ENCODE measurements at regions not wholly inside any gene's neighbourhood (a gene's known extent, or its start where the extent isn't known, plus 50 kb on each side); places are given as distances from the start of the nearest gene placed in this dataset.
"Not testable (repeated sequence)": the region's sequence is repeated elsewhere in the genome, so short reads cannot be mapped to it uniquely, and the experiment has no call there.

DNA sequence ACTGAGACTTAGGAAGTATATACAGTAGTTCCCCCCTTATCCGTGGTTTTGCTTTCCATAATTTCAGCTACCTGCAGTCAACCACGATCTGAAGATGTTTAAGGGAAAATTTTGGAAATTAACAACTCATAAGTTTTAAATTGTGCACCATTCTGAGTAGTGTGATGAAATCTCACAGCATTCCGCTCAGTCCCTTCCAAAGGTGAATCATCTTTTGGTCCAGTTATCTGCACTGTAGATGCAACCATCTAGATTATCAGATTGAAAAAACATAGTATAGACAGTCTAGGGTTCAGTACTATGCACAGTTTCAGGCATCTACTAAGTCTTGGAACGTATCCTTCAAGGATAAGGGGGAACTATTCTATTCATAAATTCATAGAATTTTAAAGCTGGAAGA, 109.0 kb downstream of the ANXA3 start:
- no peak for DNase-seq

DNA sequence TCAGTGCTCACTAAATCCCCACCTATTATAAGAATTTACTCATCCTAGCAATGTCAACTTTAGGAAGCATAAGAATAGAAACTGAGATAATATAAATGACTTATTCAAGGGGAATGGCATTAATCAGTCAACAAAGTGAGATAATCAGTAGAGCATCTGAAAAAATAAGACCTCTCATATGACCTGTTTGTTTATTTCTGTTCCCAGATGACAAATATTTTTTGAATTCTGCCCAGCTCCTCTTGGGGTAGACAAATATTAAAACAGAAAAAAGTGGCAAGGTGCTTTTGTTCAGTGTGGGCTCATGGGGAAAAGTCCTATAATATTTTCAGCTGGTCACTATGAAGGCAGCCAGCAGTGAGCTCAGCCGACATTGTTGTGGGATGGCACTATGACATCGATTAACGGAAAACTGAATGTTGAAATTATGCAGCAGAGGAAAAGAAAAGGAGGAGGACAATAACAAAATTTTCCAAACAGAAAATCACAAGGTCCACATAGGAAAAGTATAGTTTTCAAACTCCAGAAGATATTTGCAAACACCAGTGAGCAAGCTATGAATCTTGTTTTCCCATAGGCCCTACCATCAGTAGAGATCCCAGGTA, 109.6 kb downstream of the ANXA3 start:
- DNase-seq = no peak

- DNase-seq = peak; percentile 18
Measured at GRCh38 chr4:78661921-78662521, 110.5 kb downstream of the ANXA3 start.

DNA sequence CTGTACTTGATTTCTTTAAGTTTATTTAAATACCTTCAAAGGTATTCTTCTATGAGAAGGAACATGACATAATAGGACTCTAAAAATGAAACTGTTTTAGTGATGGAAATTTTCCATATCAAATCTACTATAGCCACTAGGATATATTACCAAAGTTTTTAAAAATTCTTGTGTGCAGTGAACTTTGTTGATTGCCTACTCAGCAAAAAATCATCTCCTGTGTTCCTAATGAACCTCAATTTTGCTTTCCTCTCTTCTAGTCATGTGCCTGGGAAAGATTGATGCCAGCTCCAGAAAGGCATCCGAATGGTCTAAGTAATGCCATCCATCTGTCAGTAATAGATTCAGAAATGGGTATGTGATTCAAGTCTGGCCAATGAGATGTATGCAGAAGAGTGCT, 111.1 kb downstream of the ANXA3 start:
- no peak for DNase-seq

GRCh38 chr4:78664296-78664695, 111.9 kb upstream of the BMP2K start:
- DNase-seq = not testable (repeated sequence)

GRCh38 chr4:78665216-78665770, 110.9 kb upstream of the BMP2K start:
- no peak for DNase-seq

GRCh38 chr4:78666830-78667258, 109.3 kb upstream of the BMP2K start:
- DNase-seq = no peak

GRCh38 chr4:78667325-78667724, 108.8 kb upstream of the BMP2K start:
- DNase-seq = no peak

DNA sequence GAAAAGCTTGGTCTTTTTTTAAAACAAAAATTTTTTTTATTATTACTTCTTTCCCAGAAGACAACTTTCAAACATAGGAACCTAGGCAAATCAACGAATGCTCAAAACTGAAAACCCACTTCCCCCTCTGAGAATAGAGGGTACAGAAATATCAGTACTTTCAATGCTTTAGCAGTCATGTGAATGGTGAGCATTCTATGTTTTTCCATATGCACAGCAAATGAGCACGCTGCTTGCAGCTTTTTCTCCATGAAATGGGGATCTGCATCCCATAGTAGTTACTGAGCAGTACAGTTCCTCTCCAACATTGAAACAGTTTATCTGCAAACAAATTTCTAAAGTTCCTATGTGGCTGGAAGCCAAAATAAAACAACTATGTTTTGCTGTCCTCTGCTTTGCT, 108.4 kb upstream of the BMP2K start:
- DNase-seq = no peak

GRCh38 chr4:78669453-78669852, 106.7 kb upstream of the BMP2K start:
- no peak for DNase-seq

DNA sequence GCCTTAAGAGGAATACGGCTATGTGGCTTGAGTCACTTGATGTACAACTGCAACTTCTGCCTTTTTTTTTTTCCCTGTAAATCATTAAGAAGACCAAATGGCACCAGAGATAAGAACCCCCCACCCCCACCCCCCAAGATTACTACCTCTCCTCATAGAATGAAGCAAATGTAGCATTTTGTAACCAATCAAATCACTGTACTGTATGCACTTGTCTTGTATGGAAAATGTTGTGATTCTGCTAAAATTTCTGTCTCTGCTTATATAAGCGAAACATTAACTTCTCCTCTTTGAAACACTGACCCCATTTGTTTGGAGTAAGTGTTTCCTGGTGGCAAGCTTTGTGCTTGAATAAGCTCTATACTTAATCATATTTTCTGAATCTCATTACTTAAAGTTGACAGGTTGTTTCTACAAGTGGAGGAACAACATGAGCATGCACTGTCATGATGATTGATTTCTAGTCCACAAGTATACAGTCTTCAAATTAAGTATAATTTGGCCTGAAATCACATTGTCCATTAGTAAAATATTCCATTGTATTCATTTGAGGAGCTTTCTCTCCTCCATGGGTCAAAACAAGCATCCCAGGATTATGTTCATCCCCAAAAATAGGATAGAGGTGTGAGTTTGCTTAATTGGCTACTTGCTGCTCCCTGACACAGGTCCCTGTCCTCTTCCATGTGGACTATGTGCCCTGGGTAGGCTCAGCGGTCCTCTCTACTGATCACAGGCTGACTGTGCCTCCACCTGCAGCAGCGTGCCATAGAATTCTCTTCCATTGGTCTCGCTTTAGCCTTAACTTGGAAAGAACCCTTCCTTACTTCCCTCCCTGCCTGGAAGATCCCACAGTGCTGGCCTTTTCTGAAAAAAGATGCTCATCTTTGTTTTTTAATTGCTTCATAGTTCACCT, 104.0 kb upstream of the BMP2K start:
- DNase-seq = no peak

- no peak for DNase-seq
Measured at GRCh38 chr4:78673337-78673736, 102.8 kb upstream of the BMP2K start.

GRCh38 chr4:78675325-78675724, 100.8 kb upstream of the BMP2K start:
- DNase-seq = no peak

DNA sequence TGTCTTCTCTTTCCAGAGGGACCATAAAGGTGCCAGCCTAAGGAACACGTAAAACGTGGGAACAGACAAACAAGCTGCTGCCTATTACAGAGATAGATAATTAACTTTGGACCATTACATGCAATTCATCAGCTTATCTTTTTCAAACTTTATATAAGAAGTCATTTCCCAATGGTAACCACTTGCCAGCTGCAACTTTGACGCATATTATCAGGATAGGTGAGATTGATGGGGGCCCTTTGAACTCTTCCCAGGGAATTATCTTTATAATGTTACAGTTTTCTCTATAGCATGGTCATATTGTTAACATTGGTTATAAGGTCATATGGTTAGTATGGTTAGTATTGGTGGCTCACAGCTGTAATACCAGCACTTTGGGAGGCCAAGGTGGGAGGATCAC, 94.1 kb upstream of the BMP2K start:
- no peak for DNase-seq

GRCh38 chr4:78683352-78683751, 92.8 kb upstream of the BMP2K start:
- no peak for DNase-seq

DNA sequence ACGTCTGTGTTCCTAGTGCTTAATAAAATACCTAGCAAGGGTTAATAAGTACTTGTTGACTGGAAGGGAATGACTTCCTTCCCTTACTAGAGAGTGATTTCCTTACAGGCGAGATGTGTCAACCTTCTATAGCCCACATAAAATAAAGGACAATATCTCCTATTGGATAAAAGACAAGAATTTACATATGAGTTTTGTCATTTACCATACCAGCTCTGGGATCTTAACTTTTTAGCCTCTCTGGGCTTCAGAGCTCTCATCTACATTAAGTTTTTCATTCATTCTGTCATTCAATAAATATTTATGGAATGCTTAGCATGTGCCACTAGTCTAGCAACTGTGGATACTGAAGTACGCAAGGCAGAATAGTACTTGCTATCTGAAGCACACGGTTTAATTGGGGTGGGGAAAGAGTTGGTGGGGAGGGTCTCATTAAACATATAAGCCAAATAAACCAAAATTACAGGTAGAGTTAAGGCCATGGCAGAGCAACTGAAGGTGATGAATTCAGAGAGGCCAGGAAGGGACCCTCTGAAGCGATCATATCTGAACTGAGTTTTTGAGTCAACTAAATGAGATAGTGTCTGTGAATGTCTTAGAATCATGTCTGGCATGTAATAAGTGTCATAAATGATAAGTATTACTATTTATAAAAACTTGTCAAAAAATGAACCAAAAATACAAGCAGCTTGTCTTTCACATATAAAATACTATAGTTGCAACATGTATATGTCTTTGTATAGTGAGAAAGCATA, 91.6 kb upstream of the BMP2K start:
- DNase-seq = no peak

DNA sequence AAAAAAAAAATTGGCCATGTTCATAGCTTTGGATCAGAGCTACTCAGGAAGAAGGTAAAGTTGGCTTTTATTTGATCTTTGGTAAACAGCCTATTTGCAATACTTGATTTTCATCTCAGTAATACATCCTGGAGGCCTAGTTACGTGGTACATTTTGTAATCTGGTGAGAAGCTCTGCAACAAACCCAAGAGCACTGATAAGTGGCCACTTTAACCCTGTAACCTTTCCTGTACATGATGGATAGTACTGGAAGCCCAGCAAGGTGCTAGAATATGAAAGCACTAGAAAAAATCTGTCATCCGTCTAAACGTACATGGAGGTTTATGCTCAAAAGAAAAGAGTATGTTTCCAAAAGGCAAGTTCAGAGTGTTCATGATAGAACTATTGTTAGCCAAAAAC, 88.3 kb upstream of the BMP2K start:
- no peak for DNase-seq

DNA sequence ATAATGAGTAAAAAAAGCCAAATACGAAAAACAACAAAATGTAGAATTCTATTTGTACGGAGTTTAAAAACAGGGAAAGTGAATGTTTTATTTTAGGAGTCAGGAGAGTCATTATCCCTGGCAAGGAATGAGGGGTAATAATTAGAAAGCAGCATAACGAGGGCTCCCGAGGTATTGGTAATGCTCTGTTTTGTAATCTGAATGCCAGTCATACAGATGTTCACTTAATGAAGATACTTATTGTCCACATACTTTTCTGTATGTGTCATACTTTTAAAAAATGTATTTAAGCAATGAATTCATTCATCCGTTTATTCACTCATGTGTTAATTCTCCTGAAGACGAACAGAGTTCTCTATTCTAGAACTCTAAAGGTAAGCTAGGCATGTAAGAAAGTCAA, 87.8 kb upstream of the BMP2K start:
- no peak for DNase-seq

DNA sequence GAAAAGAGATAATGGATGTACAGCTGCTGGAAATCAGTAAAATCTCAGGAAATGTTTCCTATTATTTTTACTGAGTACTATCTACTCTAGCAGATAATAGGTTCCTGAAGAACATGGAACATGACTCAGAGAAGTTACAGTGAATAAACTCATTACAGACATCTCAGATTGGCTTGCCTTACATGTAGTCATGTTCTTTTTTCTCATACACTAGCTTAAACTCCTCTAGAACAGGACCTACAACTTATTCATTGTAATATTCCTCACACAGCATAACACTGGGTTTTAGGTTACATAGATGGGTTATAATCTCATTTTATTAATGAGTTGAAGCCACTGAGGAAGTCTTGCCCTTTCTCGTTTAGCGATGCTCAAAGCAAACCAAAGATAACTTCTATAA, 86.9 kb upstream of the BMP2K start:
- no peak for DNase-seq

DNA sequence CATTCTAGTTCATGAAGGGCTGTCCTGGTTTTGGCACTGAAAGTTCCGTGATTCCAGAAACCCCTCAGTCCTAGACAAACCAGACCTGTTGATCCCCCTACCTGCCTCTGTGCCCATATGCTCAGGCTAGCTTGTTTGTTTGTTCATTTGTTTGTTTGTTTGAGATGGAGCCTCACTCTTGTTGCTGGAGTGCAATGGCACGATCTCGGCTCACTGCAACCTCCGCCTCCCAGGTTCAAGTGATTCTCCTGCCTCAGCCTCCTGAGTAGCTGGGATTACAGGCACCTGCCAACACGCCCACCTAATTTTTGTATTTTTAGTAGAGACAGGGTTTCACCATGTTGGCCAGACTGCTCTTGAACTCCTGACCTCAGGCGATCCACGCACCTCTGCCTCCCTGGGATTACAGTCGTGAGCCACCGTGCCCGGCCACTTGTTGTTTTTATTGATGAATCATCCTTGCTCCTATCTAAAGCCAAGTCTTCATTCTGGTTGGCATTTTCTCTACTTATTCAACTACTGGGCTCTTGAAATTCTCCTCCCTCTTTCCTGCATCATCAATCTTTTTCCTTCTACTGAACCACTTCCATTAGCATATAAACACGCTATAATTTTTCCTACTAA, 86.3 kb upstream of the BMP2K start:
- DNase-seq = no peak

DNA sequence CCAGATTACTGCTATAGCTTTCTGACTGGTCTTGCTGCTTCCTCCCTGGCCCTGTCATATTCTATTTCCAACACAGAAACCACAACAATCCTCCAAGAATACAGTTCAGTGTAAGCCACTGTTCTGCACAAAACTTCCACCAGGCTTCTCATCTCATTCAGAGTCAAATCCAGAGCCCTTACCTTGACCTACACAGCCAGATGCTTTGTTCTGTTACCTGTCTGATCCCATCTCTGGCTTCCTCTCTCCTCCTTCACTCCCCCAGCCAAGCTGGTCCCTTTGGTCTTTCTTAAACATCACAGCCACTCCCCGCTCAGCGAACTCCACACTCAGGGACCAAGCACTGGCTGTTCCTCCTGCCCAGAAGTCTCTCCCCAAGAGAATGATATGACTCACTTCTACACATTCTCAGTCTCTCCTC, 84.8 kb upstream of the BMP2K start:
- no peak for DNase-seq

Measured in T1000 (cell line).